GM18907 (cell line): ENCODE measurements at regions not wholly inside any gene's neighbourhood (a gene's known extent, or its start where the extent isn't known, plus 50 kb on each side); places are given as distances from the start of the nearest gene placed in this dataset.
"Not testable (repeated sequence)": the region's sequence is repeated elsewhere in the genome, so short reads cannot be mapped to it uniquely, and the experiment has no call there.

ENCODE experiments used
- ATAC-seq: cut with Tn5 transposase; IDR thresholded peaks from one replicate; pipeline ENCODE4 v1.9.1; 2021; ENCODE audit warnings: mild to moderate bottlenecking, moderate library complexity; ENCODE audit not compliant: unreplicated experiment

- ATAC-seq, result not testable (repeated sequence)
Measured at GRCh38 chr6:113070681-113071080, 723.6 kb downstream of the RFPL4B start.

GRCh38 chr6:113073611-113074191 lies 726.6 kb downstream of the RFPL4B start:
- ATAC-seq, result no peak

DNA sequence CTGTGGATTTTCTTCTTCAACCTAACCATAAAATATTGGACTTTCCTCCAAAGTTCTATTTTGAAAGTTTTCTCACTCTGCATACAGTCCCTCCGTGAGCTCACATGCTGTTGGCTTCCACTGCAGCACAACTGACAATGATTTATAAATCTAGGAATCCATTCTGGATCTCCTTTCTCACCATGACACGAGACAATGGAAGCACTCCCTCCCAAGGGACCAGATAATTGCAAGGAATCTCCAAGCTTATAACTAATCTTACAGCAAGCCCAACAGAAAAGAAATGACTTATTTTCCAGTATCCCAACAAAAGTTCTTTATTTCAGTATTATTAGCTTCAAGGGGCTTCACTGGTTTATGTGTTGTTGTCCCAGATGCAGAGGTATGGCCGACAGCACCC lies 729.0 kb downstream of the RFPL4B start:
- ATAC-seq, result no peak

- no peak for ATAC-seq
Measured at GRCh38 chr6:113076816-113077215, 729.7 kb downstream of the RFPL4B start.

- ATAC-seq, result no peak
Measured at GRCh38 chr6:113077794-113078193, 730.7 kb downstream of the RFPL4B start.

DNA sequence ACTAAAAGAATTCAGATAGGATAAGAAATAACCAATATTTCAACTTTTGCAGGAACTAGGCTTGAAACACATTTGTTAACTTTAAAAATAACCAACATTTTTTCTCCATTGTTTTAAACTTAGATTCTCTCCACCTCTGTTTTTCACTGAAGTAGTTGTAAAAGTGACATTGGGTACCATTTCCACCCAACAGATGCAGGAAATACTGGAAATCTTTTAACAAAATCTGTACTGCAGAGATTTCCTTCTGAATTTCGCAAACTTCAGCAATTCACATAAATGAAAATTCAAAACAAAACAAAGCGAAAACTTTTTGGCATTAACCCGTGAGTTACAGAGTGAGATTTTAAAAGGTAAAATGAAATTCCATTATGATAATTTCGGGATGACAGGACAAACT lies 731.7 kb downstream of the RFPL4B start:
- ATAC-seq, result no peak

GRCh38 chr6:113082745-113083144 lies 735.6 kb downstream of the RFPL4B start:
- ATAC-seq, result no peak

GRCh38 chr6:113083947-113084346 lies 736.8 kb downstream of the RFPL4B start:
- no peak for ATAC-seq

DNA sequence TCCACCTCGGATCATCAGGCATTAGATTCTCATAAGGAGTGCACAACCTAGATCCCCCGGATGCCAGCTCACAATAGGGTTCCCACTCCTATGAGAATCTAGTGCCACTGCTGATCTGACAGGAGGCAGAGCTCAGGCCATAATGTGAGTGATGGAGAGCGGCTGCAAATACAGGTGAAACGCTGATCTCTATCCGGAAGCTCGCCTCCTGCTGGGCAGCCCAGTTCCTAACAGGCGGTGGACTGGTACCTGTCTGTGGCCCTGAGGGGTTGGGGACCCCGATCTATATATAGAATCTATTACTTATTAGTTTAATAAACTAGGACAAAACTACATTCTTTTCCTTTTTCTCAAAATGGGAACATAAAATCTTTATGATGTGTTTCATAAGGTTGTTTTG lies 741.9 kb downstream of the RFPL4B start:
- ATAC-seq, result no peak

DNA sequence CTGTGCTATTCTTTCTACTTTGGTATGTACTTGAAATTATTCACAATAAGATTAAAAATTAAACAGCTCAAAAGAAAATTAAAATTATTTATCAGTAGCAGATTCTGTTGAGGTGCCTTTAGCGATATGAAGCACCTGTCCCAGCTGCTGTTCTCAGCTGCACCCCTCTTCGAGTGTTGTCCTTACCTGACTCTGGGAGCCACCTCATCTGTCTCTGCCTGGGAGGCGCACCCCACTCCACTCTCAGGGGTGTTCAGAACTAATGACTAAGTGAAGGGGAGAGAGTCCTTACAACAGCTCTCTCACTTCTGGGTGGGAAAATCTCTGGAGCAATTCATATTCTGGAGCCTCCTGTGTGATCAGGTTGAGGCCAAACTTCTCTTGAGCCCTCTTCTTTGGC lies 745.7 kb downstream of the RFPL4B start:
- ATAC-seq, result no peak

DNA sequence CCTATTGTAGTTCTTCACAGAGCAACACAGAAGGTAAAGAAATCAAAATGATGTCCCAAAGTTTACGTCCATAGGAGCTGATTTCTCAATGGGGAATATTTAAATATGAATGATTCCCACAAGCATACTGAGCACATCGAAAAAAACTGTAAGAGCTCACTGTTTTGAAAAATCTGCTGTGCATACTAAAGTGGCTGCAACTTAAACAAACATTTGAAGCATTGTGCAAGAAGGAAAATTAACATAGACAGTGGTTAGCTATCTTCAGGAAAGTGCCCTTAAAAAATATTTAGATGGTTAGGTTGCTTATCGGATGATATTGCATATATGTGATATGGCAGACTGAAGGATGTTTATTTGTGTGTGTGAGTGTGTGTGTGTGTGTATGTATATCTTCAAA lies 747.6 kb downstream of the RFPL4B start:
- no peak for ATAC-seq

DNA sequence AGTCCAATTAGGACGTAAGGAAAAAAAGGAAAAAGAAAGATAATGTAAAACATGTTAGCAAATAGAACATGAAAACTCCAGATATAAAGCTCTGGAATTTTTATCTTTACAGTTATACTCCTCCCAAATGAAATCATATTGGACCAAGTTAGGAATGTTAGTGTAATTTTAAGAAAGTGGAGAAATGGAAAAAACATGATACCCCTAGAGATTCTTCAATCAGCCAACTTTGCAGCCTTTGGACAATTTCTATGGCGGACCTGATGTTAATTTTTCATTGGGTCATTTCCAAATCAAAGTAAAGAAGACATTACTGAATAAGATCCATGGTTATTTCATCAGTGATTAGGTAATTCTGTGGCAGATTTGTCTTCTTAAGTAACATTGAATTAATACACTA lies 748.7 kb downstream of the RFPL4B start:
- no peak for ATAC-seq

- no peak for ATAC-seq
Measured at GRCh38 chr6:113102761-113103160, 754.4 kb upstream of the MARCKS start.

GRCh38 chr6:113103634-113104361 lies 753.3 kb upstream of the MARCKS start:
- ATAC-seq, result no peak

DNA sequence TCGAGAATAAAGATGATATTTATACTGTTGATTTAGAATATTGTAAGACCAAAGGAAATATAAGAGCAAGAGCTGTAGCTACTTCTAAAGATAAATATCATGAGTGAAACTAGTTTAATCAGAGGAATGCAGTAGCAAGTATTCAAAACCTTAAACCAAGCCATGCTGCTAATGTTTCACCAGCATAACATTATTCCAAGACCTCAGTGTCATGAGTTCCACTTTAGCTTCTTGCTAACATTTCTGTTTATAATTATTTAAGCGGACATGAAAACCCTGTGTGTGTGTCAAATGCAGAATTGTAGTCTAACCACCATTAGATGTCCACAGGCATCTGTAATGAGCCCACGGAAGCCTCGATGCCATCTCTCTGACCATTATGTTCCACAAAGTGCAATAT lies 752.6 kb upstream of the MARCKS start:
- ATAC-seq, result no peak

GRCh38 chr6:113104951-113105350 lies 752.2 kb upstream of the MARCKS start:
- no peak for ATAC-seq

GRCh38 chr6:113110211-113110610 lies 746.9 kb upstream of the MARCKS start:
- no peak for ATAC-seq

DNA sequence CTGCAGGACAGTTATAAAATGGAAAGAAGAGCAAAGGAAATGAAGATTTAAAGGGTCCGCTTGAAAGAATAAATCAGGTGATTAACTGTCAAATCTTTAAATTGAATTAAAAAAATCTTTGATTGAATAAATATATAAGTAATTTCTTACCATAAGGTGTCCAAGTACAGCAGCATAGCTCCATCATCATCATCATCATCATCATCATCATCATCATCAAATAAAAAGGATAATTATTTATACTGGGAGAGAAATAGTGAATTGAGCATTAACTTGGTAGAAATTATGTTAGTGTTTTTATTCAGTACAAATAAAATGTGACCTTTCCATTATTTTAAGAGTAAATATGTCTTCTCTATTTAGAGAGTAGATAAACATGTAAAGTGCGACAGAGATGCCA lies 745.6 kb upstream of the MARCKS start:
- no peak for ATAC-seq

DNA sequence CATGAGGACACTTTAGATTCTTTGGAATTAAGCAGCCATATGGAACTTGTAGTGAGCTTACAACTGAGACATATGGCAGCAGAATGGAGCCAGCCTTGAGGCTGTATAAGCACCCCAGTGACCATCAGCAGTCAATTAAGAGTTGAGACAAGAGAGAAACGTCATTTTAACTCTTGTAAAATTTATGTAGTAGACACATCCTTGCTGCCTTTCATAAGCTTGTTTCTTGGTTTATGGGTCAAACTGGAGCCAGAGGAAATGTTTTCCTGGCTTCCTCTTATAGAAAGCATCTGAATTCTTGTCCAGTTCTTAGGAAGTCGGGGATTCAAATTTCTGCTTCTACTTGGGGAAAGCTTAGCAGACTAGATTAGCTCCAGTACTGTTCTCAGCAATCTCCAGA lies 745.1 kb upstream of the MARCKS start:
- no peak for ATAC-seq

GRCh38 chr6:113115196-113115595 lies 741.9 kb upstream of the MARCKS start:
- no peak for ATAC-seq

GRCh38 chr6:113120224-113120581 lies 736.9 kb upstream of the MARCKS start:
- ATAC-seq, result no peak

GRCh38 chr6:113120582-113121285 lies 736.4 kb upstream of the MARCKS start:
- ATAC-seq, result no peak
